ENCODE measurements at regions not wholly inside any gene's neighbourhood (a gene's known extent, or its start where the extent isn't known, plus 50 kb on each side); places are given as distances from the start of the nearest gene placed in this dataset.
A peak's percentile ranks its signal among the peaks of the same experiment; 100 is the strongest.

- DNase-seq (ENCODE audit: low spot score), result peak; percentile 7
- Mint-ChIP-seq H3K36me3 (ENCODE audit: low read depth) (peaks cover 69% of the 10 kb centered on the region), H3K9me3 (no peaks in the 10 kb centered on the region), H3K4me1 (ENCODE audit: low read depth) (peaks cover 72% of the 10 kb centered on the region), H3K27me3 (ENCODE audit: low read depth) (no peaks in the 10 kb centered on the region), H3K27ac (peak overlapping the region; percentile 84), H3K4me3 (ENCODE audit: low read depth) (no peak overlapping the region)
- intact Hi-C loops (cut with micrococcal nuclease), result loop anchor here (10.0 kb wide), 1 partner anchor 243 kb away; no protein-coding TSS in a partner anchor
Observed at GRCh38 chr9:91157883-91158282, 203.8 kb downstream of the AUH start.

GRCh38 chr9:91158286-91158685 is 203.4 kb downstream of the AUH start:
- intact Hi-C loops (cut with micrococcal nuclease), result loop anchor here (10.0 kb wide), 1 partner anchor 243 kb away; no protein-coding TSS in a partner anchor
- DNase-seq (ENCODE audit: low spot score), result no peak
- H3K36me3 Mint-ChIP-seq (ENCODE audit: low read depth), result peaks cover 67% of the 10 kb centered on the region
- H3K27me3 Mint-ChIP-seq (ENCODE audit: low read depth), result no peaks in the 10 kb centered on the region
- H3K9me3 Mint-ChIP-seq, result no peaks in the 10 kb centered on the region
- H3K4me1 Mint-ChIP-seq (ENCODE audit: low read depth), result peaks cover 70% of the 10 kb centered on the region
- peak overlapping the region; percentile 84 for H3K27ac Mint-ChIP-seq
- no peak overlapping the region for H3K4me3 Mint-ChIP-seq (ENCODE audit: low read depth)

GRCh38 chr9:91158946-91159345 is 202.8 kb downstream of the AUH start:
- DNase-seq (ENCODE audit: low spot score), result no peak
- peaks cover 73% of the 10 kb centered on the region for H3K4me1 Mint-ChIP-seq (ENCODE audit: low read depth)
- peaks cover 62% of the 10 kb centered on the region for H3K36me3 Mint-ChIP-seq (ENCODE audit: low read depth)
- no peaks in the 10 kb centered on the region for H3K9me3 Mint-ChIP-seq
- H3K27ac Mint-ChIP-seq, result peak overlapping the region; percentile 84
- intact Hi-C loops (cut with micrococcal nuclease), result loop anchor here (10.0 kb wide), 1 partner anchor 244 kb away; no protein-coding TSS in a partner anchor
- H3K4me3 Mint-ChIP-seq (ENCODE audit: low read depth), result peak overlapping the region; percentile 49
- H3K27me3 Mint-ChIP-seq (ENCODE audit: low read depth), result no peaks in the 10 kb centered on the region

DNA sequence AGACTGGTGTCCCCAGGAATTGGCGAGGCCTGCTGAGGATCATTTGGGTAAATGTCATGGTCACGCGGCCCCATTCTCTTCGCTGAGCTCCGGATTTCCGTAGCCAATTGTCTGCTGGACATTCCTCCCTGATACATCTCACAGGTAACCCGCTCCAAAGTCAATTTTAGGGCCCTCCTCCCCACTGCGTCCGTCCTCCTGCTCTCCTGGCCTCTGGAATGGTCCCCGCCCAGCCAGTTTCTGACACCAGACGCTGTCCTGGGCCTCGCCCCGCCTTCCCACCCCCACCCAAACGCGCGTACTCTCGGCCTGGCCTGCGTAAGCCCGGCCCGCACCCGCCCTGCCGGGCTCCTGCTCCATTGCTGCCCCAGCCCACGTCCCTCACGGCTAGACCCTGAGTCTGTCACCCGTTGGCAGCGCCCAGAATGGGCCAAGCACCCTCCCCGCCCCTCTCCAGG is 202.0 kb downstream of the AUH start:
- DNase-seq (ENCODE audit: low spot score), result peak; percentile 9
- peaks cover 73% of the 10 kb centered on the region for H3K4me1 Mint-ChIP-seq (ENCODE audit: low read depth)
- peaks cover 54% of the 10 kb centered on the region for H3K36me3 Mint-ChIP-seq (ENCODE audit: low read depth)
- peak overlapping the region; percentile 84 for H3K27ac Mint-ChIP-seq
- no peaks in the 10 kb centered on the region for H3K27me3 Mint-ChIP-seq (ENCODE audit: low read depth)
- intact Hi-C loops (cut with micrococcal nuclease), result loop anchor here (5.0 to 10.0 kb wide), 2 partner anchors 188 to 245 kb away; no protein-coding TSS in a partner anchor
- peak overlapping the region; percentile 49 for H3K4me3 Mint-ChIP-seq (ENCODE audit: low read depth)
- no peaks in the 10 kb centered on the region for H3K9me3 Mint-ChIP-seq

DNA sequence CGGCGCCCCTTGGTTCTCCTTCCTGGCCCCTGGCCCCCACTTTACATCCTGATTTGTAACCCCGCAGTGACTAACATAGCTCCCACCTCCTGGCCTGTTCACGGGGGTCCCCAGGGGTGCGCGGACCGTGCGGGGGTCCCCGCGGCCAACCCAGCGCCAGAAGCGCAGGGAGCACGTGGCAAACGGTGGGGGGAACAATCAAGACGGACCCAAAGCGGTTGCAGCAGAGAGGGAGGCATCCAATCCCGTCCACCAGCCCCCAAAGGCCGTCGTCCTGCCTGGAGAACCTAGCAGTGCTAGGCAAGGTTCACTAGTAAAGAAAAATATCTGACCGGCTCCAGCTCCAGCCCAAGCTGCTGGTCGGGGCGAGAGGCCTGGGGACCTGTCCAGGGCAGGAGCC is 201.5 kb downstream of the AUH start:
- Mint-ChIP-seq H3K27ac (peak overlapping the region; percentile 98), H3K36me3 (ENCODE audit: low read depth) (peaks cover 49% of the 10 kb centered on the region), H3K9me3 (no peaks in the 10 kb centered on the region), H3K4me3 (ENCODE audit: low read depth) (peak overlapping the region; percentile 49), H3K27me3 (ENCODE audit: low read depth) (no peaks in the 10 kb centered on the region), H3K4me1 (ENCODE audit: low read depth) (peaks cover 73% of the 10 kb centered on the region)
- DNase-seq (ENCODE audit: low spot score), result no peak
- intact Hi-C loops (cut with micrococcal nuclease), result loop anchor here (5.0 kb wide), 1 partner anchor 187 kb away; no protein-coding TSS in a partner anchor

GRCh38 chr9:91160599-91161464 is 200.9 kb downstream of the AUH start:
- H3K36me3 Mint-ChIP-seq (ENCODE audit: low read depth), result peaks cover 43% of the 10 kb centered on the region
- peak overlapping the region; percentile 84 for H3K4me3 Mint-ChIP-seq (ENCODE audit: low read depth)
- no peak for DNase-seq (ENCODE audit: low spot score)
- H3K4me1 Mint-ChIP-seq (ENCODE audit: low read depth), result peaks cover 71% of the 10 kb centered on the region
- peak overlapping the region; percentile 98 for H3K27ac Mint-ChIP-seq
- no peaks in the 10 kb centered on the region for H3K27me3 Mint-ChIP-seq (ENCODE audit: low read depth)
- intact Hi-C loops (cut with micrococcal nuclease), result loop anchor here (5.0 kb wide), 1 partner anchor 186 kb away; no protein-coding TSS in a partner anchor
- H3K9me3 Mint-ChIP-seq, result no peaks in the 10 kb centered on the region

GRCh38 chr9:91161465-91162300 is 200.0 kb downstream of the AUH start:
- H3K9me3 Mint-ChIP-seq, result no peaks in the 10 kb centered on the region
- intact Hi-C loops (cut with micrococcal nuclease), result loop anchor here (1.0 to 5.0 kb wide), 3 partner anchors 30 to 186 kb away; no protein-coding TSS in a partner anchor
- H3K27me3 Mint-ChIP-seq (ENCODE audit: low read depth), result no peaks in the 10 kb centered on the region
- H3K36me3 Mint-ChIP-seq (ENCODE audit: low read depth), result peaks cover 35% of the 10 kb centered on the region
- no peak for DNase-seq (ENCODE audit: low spot score)
- peaks cover 67% of the 10 kb centered on the region for H3K4me1 Mint-ChIP-seq (ENCODE audit: low read depth)
- H3K4me3 Mint-ChIP-seq (ENCODE audit: low read depth), result peak overlapping the region; percentile 84
- peak overlapping the region; percentile 98 for H3K27ac Mint-ChIP-seq

GRCh38 chr9:91162311-91162710 is 199.4 kb downstream of the AUH start:
- peak overlapping the region; percentile 98 for H3K27ac Mint-ChIP-seq
- H3K4me3 Mint-ChIP-seq (ENCODE audit: low read depth), result peak overlapping the region; percentile 84
- peaks cover 36% of the 10 kb centered on the region for H3K36me3 Mint-ChIP-seq (ENCODE audit: low read depth)
- H3K4me1 Mint-ChIP-seq (ENCODE audit: low read depth), result peaks cover 65% of the 10 kb centered on the region
- H3K9me3 Mint-ChIP-seq, result no peaks in the 10 kb centered on the region
- intact Hi-C loops (cut with micrococcal nuclease), result loop anchor here (1.0 to 5.0 kb wide), 3 partner anchors 31 to 185 kb away; no protein-coding TSS in a partner anchor
- DNase-seq (ENCODE audit: low spot score), result no peak
- H3K27me3 Mint-ChIP-seq (ENCODE audit: low read depth), result no peaks in the 10 kb centered on the region

DNA sequence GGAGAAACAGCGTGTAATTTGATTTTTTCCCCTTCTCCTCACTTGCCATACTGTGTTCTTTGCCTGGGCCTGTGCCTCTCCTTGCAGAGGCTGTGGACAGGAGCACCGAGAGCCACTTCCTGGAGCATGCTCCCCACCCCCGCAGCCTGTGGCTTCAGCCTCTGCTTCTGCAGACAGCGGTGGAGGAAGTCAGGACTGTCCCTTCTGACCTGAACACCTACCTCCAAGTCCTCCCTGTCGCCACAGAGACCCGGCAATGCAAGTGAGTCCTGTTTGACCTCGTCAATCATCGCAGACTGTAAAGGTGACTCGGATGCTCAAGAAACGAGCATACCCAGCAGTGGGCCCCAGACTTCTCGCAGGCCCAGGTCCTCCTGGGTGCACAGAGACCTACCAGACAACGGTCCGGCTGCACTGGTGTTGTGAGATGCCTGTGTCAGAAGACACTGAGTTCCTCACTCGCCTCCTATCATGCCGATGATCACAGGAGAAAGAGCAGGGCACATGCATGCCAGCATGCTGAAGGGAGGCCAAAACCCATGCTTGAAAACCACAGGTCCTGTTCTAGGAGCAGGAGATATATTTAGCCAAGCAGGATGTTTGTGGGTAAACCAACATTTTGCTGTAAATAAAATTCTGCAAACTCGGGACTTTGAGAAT is 198.8 kb downstream of the AUH start:
- intact Hi-C loops (cut with micrococcal nuclease), result loop anchor here (1.0 to 5.0 kb wide), 3 partner anchors 32 to 184 kb away; no protein-coding TSS in a partner anchor
- peak; percentile 67 for DNase-seq (ENCODE audit: low spot score)
- H3K4me3 Mint-ChIP-seq (ENCODE audit: low read depth), result peak overlapping the region; percentile 84
- no peaks in the 10 kb centered on the region for H3K9me3 Mint-ChIP-seq
- H3K36me3 Mint-ChIP-seq (ENCODE audit: low read depth), result peaks cover 39% of the 10 kb centered on the region
- no peaks in the 10 kb centered on the region for H3K27me3 Mint-ChIP-seq (ENCODE audit: low read depth)
- peaks cover 65% of the 10 kb centered on the region for H3K4me1 Mint-ChIP-seq (ENCODE audit: low read depth)
- H3K27ac Mint-ChIP-seq, result peak overlapping the region; percentile 98

- Mint-ChIP-seq H3K4me1 (ENCODE audit: low read depth) (peaks cover 67% of the 10 kb centered on the region), H3K9me3 (no peaks in the 10 kb centered on the region), H3K36me3 (ENCODE audit: low read depth) (peaks cover 44% of the 10 kb centered on the region), H3K27me3 (ENCODE audit: low read depth) (no peaks in the 10 kb centered on the region), H3K4me3 (ENCODE audit: low read depth) (peak overlapping the region; percentile 84), H3K27ac (peak overlapping the region; percentile 98)
- DNase-seq (ENCODE audit: low spot score), result no peak
- intact Hi-C loops (cut with micrococcal nuclease), result loop anchor here (2.0 to 5.0 kb wide), 2 partner anchors 63 to 184 kb away; no protein-coding TSS in a partner anchor
Observed at GRCh38 chr9:91163444-91163772, 198.3 kb downstream of the AUH start.

GRCh38 chr9:91163773-91164471 is 197.8 kb downstream of the AUH start:
- no peak for DNase-seq (ENCODE audit: low spot score)
- Mint-ChIP-seq H3K4me1 (ENCODE audit: low read depth) (peaks cover 64% of the 10 kb centered on the region), H3K27me3 (ENCODE audit: low read depth) (no peaks in the 10 kb centered on the region), H3K36me3 (ENCODE audit: low read depth) (peaks cover 43% of the 10 kb centered on the region), H3K27ac (peak overlapping the region; percentile 98), H3K9me3 (no peaks in the 10 kb centered on the region), H3K4me3 (ENCODE audit: low read depth) (peak overlapping the region; percentile 84)
- intact Hi-C loops (cut with micrococcal nuclease), result loop anchor here (1.0 to 5.0 kb wide), 8 partner anchors 10 to 183 kb away; no protein-coding TSS in a partner anchor

All from activated T-helper 2 cell treated with anti-CD3 and anti-CD28 coated beads, Interferon-gamma antibody, Interleukin-2, Interleukin-4, amounts not matched to agents 10 μg/mL and 5 μg/mL and 100 μg/mL, durations not matched to agents 14 hours and 24 hours and 36 hours (primary cell).